Stimulated activated effector memory CD8-positive, alpha-beta T cell treated with anti-CD3 and anti-CD28 coated beads, Interleukin-12 subunit alpha, Interleukin-12 subunit beta, amount 100 ng/mL, for 72 hours (primary cell): ENCODE measurements at regions not wholly inside any gene's neighbourhood (a gene's known extent, or its start where the extent isn't known, plus 50 kb on each side); places are given as distances from the start of the nearest gene placed in this dataset.

Experiments used
- ATAC-seq: fragments of 150-1000 bp; cut with Tn5 transposase; 2 replicates; pipeline ENCODE4 v1.10.0; 2021
- DNase-seq, 2 donors: peaks; one replicate each; pipeline ENCODE4 v3.0.0; 2021 to 2022; ENCODE audit warnings: low spot score in 2 of 2
- H3K27ac Mint-ChIP-seq: one replicate; pipeline ENCODE4 v1.8.0; 2022; ENCODE audit warnings: mild to moderate bottlenecking, mixed read lengths
- H3K36me3 Mint-ChIP-seq: one replicate; pipeline ENCODE4 v1.8.0; 2022; ENCODE audit warnings: mild to moderate bottlenecking, mixed read lengths
- H3K4me1 Mint-ChIP-seq: one replicate; pipeline ENCODE4 v1.8.0; 2022; ENCODE audit warnings: mixed read lengths
- H3K4me3 Mint-ChIP-seq: one replicate; pipeline ENCODE4 v1.8.0; 2022; ENCODE audit warnings: mild to moderate bottlenecking, mixed read lengths
- H3K9me3 Mint-ChIP-seq: one replicate; pipeline ENCODE4 v1.8.0; 2022; ENCODE audit warnings: mixed read lengths

- Mint-ChIP-seq H3K9me3 (no peaks in the 10 kb centered on the region), H3K27ac (no peak overlapping the region), H3K4me3 (no peak overlapping the region), H3K4me1 (peaks cover 15% of the 10 kb centered on the region), H3K36me3 (no peaks in the 10 kb centered on the region)
- ATAC-seq, result no peak
- no peak for DNase-seq
These were observed 181.3 kb downstream of the ZNF281 start for GRCh38 chr1:200228486-200228885.

- Mint-ChIP-seq H3K27ac (no peak overlapping the region), H3K9me3 (no peaks in the 10 kb centered on the region), H3K4me3 (no peak overlapping the region), H3K4me1 (peaks cover 15% of the 10 kb centered on the region), H3K36me3 (no peaks in the 10 kb centered on the region)
- no peak for ATAC-seq
- no peak for DNase-seq
These were observed 181.8 kb downstream of the ZNF281 start for GRCh38 chr1:200228081-200228480.
